KMS-11 (cell line): ENCODE measurements at regions not wholly inside any gene's neighbourhood (a gene's known extent, or its start where the extent isn't known, plus 50 kb on each side); places are given as distances from the start of the nearest gene placed in this dataset.

Experiments
- H2AFZ ChIP-seq: fragments of 200-600 bp; sonication (generic); 2 replicates; pipeline ENCODE4 v1.6.1; 2016; ENCODE audit warnings: antibody characterized with exemption, mixed run types, low read depth
- H3K27ac ChIP-seq: fragments of 200-600 bp; sonication (generic); 2 replicates; pipeline ENCODE4 v1.6.1; 2016; ENCODE audit warnings: mild to moderate bottlenecking, mixed run types
- H3K27me3 ChIP-seq: fragments of 200-600 bp; sonication (generic); 2 replicates; pipeline ENCODE4 v1.6.1; 2017; ENCODE audit warnings: mild to moderate bottlenecking, low read depth, mixed run types, moderate library complexity; ENCODE audit not compliant: insufficient read depth
- H3K36me3 ChIP-seq: fragments of 200-600 bp; sonication (generic); 2 replicates; pipeline ENCODE4 v1.6.1; 2017; ENCODE audit warnings: mild to moderate bottlenecking, mixed run types; ENCODE audit not compliant: insufficient read depth
- H3K4me1 ChIP-seq: fragments of 200-600 bp; sonication (generic); 2 replicates; pipeline ENCODE4 v1.6.1; 2016; ENCODE audit warnings: mild to moderate bottlenecking, low read depth, mixed run types; ENCODE audit not compliant: poor library complexity, severe bottlenecking
- H3K4me2 ChIP-seq: fragments of 200-600 bp; sonication (generic); 2 replicates; pipeline ENCODE4 v1.7.0; 2016; ENCODE audit warnings: mild to moderate bottlenecking, mixed run types
- H3K4me3 ChIP-seq: fragments of 200-600 bp; sonication (generic); IDR thresholded peaks from 2 replicates; pipeline ENCODE4 v1.6.1; 2017; ENCODE audit warnings: low read depth, low read length, mixed read lengths; ENCODE audit not compliant: insufficient read depth
- H3K79me2 ChIP-seq: fragments of 200-600 bp; sonication (generic); 2 replicates; pipeline ENCODE4 v1.6.1; 2016; ENCODE audit warnings: low read depth, mixed run types; ENCODE audit not compliant: insufficient read depth
- H3K9ac ChIP-seq: fragments of 200-600 bp; sonication (generic); 2 replicates; pipeline ENCODE4 v1.6.1; 2016; ENCODE audit warnings: mild to moderate bottlenecking, mixed run types
- H4K20me1 ChIP-seq: fragments of 200-600 bp; sonication (generic); 2 replicates; pipeline ENCODE4 v1.6.1; 2016; ENCODE audit warnings: mild to moderate bottlenecking, mixed run types; ENCODE audit not compliant: insufficient read depth
- CTCF ChIP-seq: fragments of 200-600 bp; sonication (generic); conservative IDR thresholded peaks from 2 replicates; pipeline ENCODE4 v1.6.1; 2017; ENCODE audit warnings: low read depth, mild to moderate bottlenecking, antibody characterized with exemption, low read length, moderate library complexity, mixed read lengths

DNA sequence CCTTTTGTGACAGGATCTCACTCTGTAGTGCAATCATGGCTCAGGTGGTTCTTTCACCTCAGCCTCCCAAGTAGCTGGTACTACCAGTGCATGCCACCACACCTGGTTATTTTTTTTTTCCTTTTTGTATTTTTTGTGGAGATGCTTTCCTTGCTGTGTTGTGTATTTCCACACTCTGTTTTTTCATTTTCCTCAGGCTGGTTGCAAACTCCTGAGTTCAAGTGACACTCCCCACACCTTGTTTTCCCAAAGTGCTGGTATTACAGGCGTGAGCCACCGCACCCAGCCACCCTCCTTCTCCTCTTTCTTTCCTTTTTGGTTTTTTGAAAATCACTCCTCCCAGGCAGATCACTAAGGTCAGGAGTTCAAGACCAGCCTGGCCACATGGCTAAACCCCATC, 65.0 kb downstream of the MYCN start:
- H4K20me1 ChIP-seq = no peaks in the 10 kb centered on the region
- H3K9ac ChIP-seq = no peak overlapping the region
- H2AFZ ChIP-seq = no peak overlapping the region
- H3K27ac ChIP-seq = no peak overlapping the region
- H3K4me2 ChIP-seq = no peak overlapping the region
- no peak for TF ChIP-seq CTCF
- H3K4me1 ChIP-seq = no peaks in the 10 kb centered on the region
- H3K4me3 ChIP-seq = no peak overlapping the region
- no peaks in the 10 kb centered on the region for H3K27me3 ChIP-seq
- H3K36me3 ChIP-seq = no peaks in the 10 kb centered on the region
- H3K79me2 ChIP-seq = no peaks in the 10 kb centered on the region

- Histone ChIP-seq H3K4me1 (no peaks in the 10 kb centered on the region), H3K36me3 (no peaks in the 10 kb centered on the region), H3K79me2 (no peaks in the 10 kb centered on the region), H3K9ac (no peak overlapping the region), H2AFZ (no peak overlapping the region), H3K4me3 (no peak overlapping the region), H4K20me1 (no peaks in the 10 kb centered on the region), H3K27me3 (no peaks in the 10 kb centered on the region), H3K4me2 (no peak overlapping the region), H3K27ac (no peak overlapping the region)
- no peak for TF ChIP-seq CTCF
Observed at GRCh38 chr2:16003809-16004208, 63.5 kb downstream of the MYCN start.

- Histone ChIP-seq H3K79me2 (no peaks in the 10 kb centered on the region), H3K4me3 (no peak overlapping the region), H3K4me2 (no peak overlapping the region), H3K9ac (no peak overlapping the region), H2AFZ (no peak overlapping the region), H3K4me1 (no peaks in the 10 kb centered on the region), H3K27me3 (no peaks in the 10 kb centered on the region), H3K27ac (no peak overlapping the region), H3K36me3 (no peaks in the 10 kb centered on the region), H4K20me1 (no peaks in the 10 kb centered on the region)
- no peak for TF ChIP-seq CTCF
Observed at GRCh38 chr2:16003152-16003551, 62.8 kb downstream of the MYCN start.

DNA sequence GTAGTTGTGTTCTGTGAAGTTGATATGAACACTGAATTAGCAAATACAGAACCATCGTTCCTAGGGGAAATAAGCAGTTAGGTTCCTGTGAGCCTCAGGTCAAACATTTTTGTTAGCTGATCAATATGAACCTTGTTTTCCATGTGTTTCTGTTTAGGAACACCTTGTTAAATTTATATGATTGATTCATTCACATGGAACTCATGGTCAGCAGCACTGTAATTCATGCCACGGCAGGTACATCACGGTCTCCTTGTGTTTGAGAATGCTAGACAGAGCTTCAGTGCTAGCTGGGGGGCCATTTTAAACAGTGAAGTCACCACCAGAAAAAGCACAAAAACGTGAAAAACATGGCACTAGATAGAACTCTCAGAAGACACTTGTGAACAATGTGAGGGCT, 62.2 kb downstream of the MYCN start:
- Histone ChIP-seq H3K36me3 (no peaks in the 10 kb centered on the region), H3K4me1 (no peaks in the 10 kb centered on the region), H3K4me3 (no peak overlapping the region), H3K27me3 (no peaks in the 10 kb centered on the region), H3K9ac (no peak overlapping the region), H2AFZ (no peak overlapping the region), H3K27ac (no peak overlapping the region), H3K79me2 (no peaks in the 10 kb centered on the region), H3K4me2 (no peak overlapping the region), H4K20me1 (no peaks in the 10 kb centered on the region)
- TF ChIP-seq CTCF = no peak

GRCh38 chr2:16002144-16002543, 61.8 kb downstream of the MYCN start:
- Histone ChIP-seq H3K4me1 (no peaks in the 10 kb centered on the region), H3K27me3 (no peaks in the 10 kb centered on the region), H3K36me3 (no peaks in the 10 kb centered on the region), H3K4me2 (no peak overlapping the region), H3K27ac (no peak overlapping the region), H3K4me3 (no peak overlapping the region), H4K20me1 (no peaks in the 10 kb centered on the region), H3K9ac (no peak overlapping the region), H2AFZ (no peak overlapping the region), H3K79me2 (no peaks in the 10 kb centered on the region)
- no peak for TF ChIP-seq CTCF
